Left forelimb (tissue), 1 donor: ENCODE measurements at regions not wholly inside any gene's neighbourhood (a gene's known extent, or its start where the extent isn't known, plus 50 kb on each side); places are given as distances from the start of the nearest gene placed in this dataset.
"Not testable (repeated sequence)": the region's sequence is repeated elsewhere in the genome, so short reads cannot be mapped to it uniquely, and the experiment has no call there.

Experiments
- DNase-seq: peaks from one replicate; pipeline ENCODE4 v3.0.0-alpha.2; 2018; ENCODE audit warnings: low spot score

DNA sequence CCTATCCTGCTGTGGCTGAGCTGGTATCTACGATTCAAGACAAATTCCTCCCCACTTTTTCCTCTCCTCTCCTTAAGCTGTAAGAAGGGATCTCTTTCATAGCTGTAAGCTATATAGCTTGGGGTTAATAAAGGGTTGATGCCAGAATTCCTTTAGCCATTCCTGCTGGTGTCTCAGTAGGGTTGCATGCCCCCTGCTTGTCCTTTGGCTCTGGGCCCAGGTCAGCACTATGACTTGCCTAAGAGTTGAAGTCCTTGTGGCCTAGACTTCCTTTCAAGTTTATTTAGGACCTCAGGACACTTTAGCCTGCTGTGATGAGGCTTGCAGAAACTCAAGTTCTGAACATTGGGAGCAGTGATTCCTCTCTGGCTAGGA, 270.0 kb downstream of the AMY1C start:
- DNase-seq = no peak

DNA sequence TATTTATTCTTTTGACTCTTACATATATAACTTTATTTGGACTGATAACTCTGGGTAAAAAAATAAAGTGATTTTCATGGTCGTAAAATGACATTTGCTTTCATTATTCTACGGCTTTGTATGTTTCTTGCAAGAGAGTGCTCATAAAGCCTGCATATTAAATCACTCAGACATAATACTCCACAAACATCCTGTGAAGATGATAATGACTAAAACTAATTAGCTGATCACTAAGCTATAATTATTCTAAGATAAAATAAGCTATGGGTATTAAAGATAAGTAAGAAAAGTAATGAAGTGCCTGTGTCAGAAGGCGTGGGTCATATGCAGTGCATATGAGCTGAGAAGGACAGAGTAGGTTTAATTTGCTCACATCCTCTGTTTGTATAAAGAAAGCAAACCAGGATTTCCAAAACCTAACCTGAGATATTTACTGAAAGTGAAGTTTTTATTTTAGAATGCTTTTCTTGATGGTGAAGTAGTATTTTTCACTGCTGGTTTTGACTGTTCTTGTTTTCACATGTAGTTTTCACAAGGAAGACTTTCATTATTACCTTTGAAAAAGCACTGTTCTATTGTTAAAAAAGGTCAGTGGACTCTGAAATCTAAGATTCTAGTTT, 278.8 kb downstream of the AMY1C start:
- DNase-seq = no peak

DNA sequence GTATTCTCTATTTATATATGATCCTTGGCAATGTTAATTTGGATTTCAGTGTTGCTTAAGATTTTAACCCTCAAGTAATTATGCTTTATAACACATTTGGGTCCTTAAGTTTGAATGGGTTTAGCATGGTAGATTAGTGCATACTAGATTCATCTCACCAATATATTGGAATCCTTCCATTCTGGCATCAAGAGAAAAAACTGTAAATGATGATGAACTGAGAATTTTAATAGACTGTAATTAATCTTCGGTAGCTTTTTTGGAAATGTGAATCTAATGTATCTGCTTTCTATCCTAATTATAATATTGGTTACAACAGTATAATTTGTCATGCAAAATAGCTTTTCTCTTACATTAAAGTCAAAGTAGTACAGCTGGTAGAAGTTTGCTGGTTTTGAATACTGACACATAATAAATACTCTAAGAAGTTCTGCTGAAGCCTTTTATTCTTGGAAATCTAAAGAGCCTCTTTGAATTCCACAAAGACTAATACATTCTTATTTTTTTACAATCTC, 279.8 kb downstream of the AMY1C start:
- no peak for DNase-seq

DNA sequence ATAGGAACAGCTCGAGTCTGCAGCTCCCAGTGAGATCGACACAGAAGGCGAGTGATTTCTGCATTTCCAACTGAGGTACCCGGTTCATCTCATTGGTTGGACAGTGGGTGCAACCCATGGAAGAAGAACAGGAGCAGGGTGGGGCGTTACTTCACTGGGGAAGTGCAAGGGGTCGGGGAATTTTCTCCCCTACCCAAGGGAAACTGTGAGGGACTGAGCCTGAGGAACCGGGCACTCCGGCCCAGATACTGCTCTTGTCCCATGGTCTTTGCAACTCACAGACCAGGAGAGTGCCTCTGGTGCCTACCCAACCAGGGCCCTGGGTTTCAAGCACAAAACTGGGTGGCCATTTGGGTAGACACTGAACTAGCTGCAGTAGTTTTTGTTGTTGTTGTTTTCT, 307.1 kb downstream of the AMY1C start:
- DNase-seq = no peak

DNA sequence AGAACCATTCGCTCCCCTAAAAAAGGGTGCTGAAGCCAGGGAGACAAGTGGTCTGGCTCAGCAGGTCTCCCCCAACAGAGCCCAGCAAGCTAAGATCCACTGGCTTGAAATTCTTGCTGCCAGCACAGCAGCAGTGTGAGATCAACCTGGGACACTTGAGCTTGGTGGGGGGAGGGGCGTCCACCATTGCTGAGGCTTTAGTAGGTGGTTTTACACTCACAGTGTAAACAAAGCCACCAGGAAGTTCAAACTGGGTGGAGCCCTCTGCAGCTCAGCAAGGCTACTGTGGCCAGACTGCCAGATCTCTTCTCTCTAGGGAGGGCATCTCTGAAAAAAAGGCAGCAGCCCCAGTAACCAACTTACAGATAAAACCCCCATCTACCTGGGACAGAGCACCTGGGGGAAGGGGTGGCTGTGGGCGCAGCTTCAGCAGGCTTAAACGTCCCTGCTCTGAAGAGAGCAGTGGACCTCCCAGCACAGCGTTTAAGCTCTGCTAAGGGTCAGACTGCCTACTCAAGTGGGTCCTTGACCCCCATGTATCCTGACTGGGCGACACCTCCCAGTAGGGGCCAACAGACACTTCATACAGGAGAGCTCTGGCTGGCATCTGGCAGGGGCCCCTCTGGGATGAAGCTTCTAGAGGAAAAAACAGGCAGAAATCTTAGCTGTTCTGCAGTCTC, 307.7 kb downstream of the AMY1C start:
- DNase-seq = not testable (repeated sequence)

DNA sequence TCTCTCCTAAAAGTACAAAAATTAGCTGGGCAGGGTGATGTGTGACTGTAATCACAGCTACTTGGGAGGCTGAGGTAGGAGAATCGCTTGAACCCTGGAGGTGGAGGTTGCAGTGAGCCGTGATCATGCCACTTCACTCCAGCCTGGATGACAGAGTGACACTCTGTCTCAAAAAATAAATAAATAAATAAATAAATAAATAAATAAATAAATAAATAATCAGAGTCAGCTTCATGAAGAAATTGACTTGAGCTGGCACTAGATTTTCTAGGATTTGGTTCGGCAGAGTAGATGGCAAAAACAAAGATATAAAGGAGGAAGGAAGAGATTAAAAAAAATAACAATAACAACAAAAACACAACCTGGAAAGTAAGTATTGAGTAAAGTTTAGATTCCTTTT, 311.9 kb downstream of the AMY1C start:
- not testable (repeated sequence) for DNase-seq

DNA sequence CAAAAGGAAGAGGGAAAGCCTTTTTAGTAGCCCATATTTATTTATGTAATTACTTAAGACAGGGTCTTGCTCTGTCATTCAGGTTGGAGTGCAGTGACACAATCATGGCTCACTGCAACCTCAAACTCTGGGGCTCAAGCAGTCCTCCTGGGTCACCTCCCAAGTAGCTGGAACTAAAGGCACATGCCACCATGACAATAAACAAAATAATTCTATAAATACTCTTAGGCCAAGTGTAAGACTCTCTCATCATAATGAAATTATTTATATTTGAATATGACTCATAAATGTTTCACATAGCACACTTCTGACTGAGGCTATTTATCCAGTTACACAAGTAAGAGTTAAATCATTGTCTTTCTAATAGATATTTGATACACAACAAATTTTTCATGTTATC, 314.7 kb downstream of the AMY1C start:
- DNase-seq = no peak

DNA sequence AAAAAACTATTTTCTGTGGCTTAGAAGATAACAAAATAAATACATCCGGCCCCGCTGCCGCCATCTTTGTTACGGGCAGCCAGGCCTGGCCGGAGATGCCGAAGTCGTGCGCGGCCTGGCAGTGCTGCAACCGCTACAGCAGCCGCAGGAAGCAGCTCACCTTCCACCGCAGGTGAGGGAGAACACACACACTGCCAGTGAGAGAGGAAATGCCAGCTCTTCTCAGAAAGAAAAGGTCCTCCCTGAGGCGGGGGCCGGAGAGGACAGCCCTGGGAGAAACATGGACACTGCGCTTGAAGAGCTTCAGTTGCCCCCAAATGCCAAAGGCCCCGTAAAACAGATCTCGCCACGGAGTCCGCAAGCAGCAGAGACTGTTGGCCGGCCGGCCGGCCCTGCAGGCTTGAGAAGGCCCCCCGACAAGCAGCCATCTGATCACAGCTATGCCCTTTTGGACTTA, 323.2 kb downstream of the AMY1C start:
- DNase-seq = no peak

DNA sequence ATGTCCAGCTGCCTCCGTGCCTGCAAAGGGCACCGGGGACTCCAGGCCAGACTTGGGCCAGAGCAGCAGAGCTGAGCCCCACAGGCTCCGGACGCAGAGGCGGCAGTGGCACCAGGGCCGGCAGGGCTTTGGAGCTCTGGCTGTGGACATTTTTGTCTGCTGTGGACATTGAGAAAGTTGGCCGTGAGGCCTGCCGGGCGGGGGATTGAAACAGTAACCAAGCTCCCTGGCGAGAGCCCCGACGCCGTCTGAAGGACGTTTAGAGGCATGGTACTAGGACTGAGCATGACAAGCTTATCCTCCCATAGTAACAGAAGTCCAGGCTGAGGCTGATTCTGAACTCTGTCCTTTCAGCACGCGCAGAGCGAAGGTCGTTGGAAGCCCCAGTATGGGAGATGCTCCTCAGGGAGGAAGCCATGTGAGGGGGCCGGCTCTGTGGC, 323.8 kb downstream of the AMY1C start:
- DNase-seq = no peak

DNA sequence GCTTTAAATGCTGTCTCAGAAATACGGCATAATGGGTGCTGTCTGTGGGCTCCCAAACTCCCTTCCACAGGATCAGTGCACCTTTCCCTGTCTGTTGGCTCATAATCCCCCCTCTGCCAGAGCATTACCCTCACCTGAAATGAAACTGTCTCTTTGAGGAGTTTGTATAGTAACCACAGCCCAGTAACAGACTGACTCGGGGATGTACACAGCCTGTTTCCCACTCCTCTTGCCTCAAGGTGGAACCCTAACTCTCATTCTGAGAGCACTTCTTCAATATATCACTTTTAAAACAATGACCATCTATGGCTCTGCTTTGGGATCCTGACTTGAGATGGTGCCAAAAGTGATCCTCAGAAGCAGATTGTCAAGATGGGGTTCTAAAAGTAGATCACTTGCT, 332.5 kb downstream of the AMY1C start:
- no peak for DNase-seq

DNA sequence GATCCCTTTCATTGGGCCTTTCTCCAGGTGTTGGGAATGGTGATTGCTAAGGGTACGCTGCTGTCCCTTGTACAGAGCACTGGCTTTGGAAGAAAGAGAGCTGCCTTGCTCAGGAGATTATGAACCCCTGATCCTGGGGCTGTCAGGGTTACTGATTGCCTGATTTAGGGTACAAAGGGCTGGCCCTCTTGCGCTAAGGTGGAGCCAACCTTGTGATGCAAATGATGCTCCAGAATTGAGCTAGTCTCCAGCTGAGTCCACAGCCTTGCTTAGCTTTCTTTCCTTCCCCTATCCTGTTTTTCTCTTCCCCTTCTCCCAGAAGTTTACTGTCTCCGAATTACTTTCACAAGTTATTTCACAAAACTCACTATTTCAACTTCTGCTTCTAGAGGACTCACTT, 334.7 kb downstream of the AMY1C start:
- no peak for DNase-seq

DNA sequence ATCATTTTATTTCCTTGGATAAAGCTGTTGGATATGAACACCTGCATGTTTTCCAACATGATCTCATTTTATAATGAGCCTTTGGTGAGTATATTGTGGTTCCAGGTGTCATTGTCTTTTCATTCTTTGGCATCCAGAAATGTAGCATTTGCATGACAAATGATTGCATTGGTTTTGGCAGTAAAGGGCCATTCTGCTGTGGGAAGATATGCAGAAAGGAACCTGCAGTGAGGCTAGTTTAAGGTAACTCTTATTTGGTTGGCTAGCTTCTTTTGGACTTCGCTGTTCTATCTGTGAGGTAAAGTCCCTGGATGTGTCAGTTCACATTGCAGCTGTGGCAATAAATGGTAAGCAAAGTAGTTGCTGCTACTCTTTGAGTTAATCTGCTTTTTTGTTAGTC, 343.0 kb downstream of the AMY1C start:
- no peak for DNase-seq

DNA sequence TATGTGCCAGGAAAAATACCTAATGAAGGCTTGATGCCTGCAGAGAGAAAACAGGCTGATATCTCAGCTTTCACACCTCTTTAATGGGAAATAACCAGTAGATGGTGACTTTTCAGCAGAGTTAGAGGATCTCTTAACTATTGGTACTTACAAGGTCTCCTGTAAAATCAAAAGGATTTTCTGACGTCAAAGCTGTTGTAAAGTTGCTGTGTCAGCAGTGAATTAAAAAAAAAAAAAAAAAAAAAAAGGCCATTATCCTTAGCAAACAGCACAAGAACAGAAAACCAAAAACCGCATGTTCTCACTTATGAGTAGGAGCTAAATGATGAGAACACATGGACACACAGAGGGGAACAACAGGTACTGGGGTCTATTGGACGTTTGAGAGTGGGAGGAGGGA, 349.1 kb downstream of the AMY1C start:
- DNase-seq = no peak

DNA sequence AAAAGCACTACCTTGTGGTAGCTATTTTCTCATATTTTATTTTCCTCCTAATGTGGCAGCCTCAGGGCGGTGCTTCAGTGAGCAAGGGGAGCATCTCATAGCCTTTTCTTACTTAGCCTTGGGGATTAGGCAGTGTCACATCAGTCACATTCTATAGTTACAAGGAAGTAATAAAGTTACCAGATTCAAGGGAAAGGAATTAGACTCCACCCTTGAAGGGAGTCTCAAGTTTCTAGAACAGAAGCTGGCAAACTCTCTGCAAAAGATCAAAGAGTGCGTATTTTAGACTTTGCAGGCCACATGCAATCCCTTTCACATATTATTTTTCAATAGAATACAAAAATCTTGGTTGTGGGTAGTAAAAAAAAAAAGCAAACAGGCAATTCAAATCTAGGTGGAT, 350.4 kb downstream of the AMY1C start:
- no peak for DNase-seq

DNA sequence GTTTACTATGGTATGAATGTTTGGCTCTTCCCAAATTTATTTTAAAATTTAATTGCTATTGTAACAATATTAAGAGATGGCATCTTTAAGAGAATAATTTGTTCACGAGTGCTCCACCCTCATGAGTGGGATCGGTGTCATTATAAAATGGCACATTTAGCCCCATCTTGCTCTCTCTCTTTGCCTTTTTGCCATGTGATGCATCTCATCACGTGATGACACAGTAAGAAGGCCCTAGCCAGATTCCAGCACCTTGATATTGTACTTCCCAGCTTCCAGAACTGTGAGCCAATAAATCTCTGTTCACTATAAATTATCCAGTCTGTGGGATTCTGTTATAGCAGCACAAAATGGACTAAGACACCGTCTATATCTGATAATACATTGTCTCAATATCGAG, 355.8 kb downstream of the AMY1C start:
- DNase-seq = no peak

DNA sequence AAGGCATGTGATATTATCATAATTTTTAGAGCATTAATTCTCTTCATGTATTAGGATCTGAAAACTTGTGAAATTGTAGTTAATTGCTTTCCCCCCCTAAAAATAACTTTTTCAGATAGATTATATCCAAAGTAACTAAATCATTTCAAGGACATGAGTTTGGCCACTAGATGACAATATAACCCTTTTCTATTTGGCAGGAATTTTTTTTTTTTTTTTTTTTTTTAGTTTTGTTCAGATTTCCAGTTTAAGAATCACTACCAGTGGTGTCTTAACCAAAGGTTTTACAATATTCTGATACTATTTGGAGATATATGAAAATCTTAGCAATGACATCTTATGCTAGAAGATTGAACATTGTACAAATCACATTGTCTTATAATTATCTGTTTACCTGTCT, 370.8 kb downstream of the AMY1C start:
- DNase-seq = no peak

DNA sequence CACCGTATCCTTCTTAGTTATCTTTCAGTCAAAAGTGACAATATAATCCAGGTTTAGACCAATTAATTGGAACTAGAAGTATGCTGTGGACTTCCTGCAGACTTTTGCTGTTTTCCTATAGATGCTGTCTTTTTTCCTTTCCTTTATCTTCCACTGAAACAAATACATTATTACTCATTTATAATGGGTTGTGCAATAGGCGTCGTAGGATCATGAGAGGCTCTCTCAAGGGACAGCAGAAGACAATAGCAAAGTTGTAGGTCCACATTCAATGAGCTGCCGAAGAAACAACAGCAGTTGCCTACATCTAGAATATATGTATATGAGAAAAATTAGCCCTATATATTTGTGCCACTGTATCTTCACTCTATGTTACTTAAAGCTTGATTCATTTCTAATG, 371.6 kb downstream of the AMY1C start:
- DNase-seq = no peak

DNA sequence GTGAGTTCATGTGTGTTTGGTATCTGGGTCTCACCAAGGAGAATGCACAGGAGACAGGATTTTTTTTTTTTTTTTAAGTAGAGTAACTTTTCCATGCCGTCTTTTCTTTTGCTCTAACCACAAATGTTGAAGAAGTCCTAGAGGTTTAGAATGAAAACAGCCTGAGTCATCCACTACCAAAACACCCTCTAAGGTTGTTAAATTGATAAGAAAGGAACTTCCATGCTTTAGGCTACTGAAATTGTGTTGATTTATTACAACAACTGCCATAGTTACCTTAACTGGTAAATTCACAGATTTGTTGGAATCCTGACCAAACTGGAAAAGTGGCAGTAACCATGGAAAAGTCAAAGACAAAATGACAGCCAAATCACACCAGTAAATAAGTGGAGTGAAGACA, 375.6 kb downstream of the AMY1C start:
- DNase-seq = no peak

DNA sequence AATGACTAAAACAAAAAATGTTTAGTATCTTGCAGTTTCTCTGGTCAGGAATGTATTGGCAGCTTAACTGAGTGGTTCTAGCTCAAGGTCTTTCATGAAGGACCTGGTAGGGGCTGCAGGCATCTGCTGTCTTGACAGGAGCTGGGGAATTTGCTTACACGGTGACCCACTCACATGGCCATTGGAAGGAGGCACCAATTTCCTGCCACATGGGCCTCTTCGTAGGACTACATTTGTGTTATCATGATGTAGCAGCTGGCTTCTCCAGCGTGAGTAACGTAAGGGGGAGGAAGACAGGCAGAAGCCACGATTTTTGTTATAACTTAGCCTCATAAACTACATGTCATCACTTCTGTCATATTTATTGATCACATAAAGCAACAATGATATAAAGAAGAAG, 376.3 kb downstream of the AMY1C start:
- no peak for DNase-seq

DNA sequence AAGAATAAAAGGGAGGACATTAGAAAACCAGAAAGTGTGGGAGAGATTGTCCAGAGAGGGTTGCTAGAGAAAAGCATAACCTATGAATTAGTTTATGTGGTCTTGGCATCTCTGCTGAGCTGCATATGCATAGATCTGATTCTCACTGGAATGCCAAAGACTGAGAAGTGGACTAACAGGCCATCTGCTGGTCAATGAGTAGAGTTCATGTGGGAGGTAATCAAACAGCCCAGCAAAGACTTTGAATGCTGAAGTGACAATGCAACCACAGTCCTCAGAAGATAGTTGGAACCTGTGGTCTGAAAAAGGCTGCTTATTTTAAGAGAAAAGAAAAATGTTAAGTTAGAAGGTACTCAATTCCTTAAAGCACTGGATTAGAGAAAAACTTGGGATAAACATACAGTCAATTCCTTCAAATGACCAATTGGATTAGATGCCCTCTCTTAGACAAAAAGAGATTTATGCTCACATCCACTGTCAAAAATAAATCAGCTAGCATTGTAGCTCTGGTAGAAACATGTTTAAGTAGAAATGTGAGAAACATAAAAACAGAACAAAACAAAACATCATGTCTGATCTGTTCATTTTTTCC, 382.8 kb downstream of the AMY1C start:
- no peak for DNase-seq

DNA sequence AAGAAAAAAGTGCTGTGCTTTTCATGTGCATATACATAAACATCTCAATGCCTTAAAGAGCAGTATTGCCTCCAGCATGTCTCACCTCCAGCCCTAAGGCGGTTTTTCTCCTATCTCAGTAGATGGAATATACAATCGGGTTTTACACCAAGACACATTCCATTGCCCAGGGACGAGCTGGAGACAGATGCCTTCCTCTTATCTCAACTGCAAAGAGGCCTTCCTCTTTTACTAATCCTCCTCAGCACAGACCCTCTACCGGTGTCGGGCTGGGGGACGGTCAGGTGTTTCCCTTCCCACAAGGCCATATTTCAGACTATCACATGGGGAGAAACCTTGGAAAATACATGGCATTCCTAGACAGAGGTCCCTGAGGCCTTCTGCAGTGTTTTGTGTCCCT, 385.3 kb downstream of the AMY1C start:
- DNase-seq = not testable (repeated sequence)

DNA sequence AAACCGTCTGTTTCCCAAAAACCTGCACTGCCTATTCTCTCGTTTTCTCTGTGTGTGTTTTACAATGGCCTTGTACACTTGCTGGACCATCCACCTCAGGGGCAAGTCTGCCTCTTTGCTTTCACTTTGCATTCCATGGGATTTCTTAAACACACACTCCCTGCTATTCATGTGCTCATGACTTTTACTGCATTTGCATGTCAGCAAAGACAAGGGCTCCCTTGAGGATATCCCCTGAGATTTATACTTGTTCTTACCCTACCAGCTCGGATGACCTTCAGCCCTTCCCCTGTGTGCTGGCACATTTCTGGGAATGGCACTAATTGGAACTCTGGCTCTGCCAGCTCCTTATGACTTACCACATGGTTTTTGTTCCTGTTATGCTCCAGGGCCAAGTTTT, 386.9 kb downstream of the AMY1C start:
- no peak for DNase-seq

DNA sequence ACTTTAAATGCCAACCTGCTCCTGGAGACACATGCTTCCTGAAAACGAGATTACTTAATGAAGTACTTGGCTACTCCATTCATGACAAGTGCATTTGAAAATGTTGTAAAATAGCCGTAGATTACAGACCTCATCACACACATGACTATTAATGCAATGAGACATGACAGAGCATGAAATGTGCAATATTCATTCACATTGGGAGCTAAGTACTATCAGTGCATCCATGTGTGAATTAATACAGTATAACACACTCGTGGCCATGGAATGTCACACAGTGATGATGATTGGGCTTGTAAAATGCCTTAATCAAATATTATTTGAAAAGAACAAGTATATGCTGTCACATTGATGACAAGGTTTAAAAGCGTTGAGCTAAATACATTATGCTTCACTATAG, 407.0 kb downstream of the AMY1C start:
- DNase-seq = no peak
